Loucy (cell line): ENCODE measurements at regions not wholly inside any gene's neighbourhood (a gene's known extent, or its start where the extent isn't known, plus 50 kb on each side); places are given as distances from the start of the nearest gene placed in this dataset.

Source experiments
- EZH2phosphoT487 ChIP-seq: fragments of 200-600 bp; IDR thresholded peaks from 2 replicates; pipeline ENCODE4 v1.6.1; 2018; ENCODE audit warnings: antibody characterized with exemption, mild to moderate bottlenecking, moderate library complexity, borderline replicate concordance
- TF ChIP-seq, protein P1 (sequence below): fragments of 200-600 bp; sonication (generic); conservative IDR thresholded peaks from 2 replicates; pipeline ENCODE4 v1.5.1; 2014; ENCODE audit warnings: mild to moderate bottlenecking, antibody characterized with exemption, low read length

DNA sequence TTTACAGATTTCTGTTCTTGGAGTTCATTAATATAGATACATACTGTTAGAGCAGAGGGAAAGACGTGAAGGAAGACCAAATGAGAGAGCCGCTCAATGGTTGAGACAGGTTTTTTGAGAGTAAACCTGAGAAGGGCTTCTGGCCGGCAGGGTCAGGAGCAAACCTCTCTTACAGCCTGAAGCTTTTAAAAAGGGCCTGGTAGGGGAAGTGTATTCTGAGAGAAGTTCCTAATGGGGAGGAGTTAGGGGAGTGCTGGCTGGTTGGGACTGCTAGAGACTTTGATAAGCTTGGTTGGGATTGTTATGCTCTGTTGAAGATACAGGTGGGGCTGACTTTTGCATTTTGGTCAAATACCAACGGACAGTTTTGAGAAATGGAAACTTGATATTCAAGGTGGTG is 186.8 kb upstream of the PABPC4L start:
- TF ChIP-seq, protein P1, sequence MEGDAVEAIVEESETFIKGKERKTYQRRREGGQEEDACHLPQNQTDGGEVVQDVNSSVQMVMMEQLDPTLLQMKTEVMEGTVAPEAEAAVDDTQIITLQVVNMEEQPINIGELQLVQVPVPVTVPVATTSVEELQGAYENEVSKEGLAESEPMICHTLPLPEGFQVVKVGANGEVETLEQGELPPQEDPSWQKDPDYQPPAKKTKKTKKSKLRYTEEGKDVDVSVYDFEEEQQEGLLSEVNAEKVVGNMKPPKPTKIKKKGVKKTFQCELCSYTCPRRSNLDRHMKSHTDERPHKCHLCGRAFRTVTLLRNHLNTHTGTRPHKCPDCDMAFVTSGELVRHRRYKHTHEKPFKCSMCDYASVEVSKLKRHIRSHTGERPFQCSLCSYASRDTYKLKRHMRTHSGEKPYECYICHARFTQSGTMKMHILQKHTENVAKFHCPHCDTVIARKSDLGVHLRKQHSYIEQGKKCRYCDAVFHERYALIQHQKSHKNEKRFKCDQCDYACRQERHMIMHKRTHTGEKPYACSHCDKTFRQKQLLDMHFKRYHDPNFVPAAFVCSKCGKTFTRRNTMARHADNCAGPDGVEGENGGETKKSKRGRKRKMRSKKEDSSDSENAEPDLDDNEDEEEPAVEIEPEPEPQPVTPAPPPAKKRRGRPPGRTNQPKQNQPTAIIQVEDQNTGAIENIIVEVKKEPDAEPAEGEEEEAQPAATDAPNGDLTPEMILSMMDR, result no peak
- no peak for TF ChIP-seq EZH2phosphoT487
